Gastrocnemius medialis (tissue), 4 donors: ENCODE measurements at regions not wholly inside any gene's neighbourhood (a gene's known extent, or its start where the extent isn't known, plus 50 kb on each side); places are given as distances from the start of the nearest gene placed in this dataset.

Experiments
- ATAC-seq, 2 donors: fragments of 150-250 bp; one replicate each; pipeline ENCODE4 v1.9.1; 2016
- DNase-seq, 2 donors: peaks; one replicate each; pipeline ENCODE4 v3.0.0-alpha.2; 2019
- H3K27ac ChIP-seq, 4 donors: fragments of 200-600 bp; sonication (generic); 1 replicate in 1 of 4; 2 replicates in 3 of 4; pipeline ENCODE4 v1.5.1; 2016 to 2018; ENCODE audit warnings: mild to moderate bottlenecking in 2 of 4, moderate library complexity in 1 of 4
- H3K27me3 ChIP-seq, 3 donors: fragments of 200-600 bp; sonication (generic) in 2 of 3; 1 replicate in 1 of 3; 2 replicates in 2 of 3; pipeline versions ENCODE4 v1.5.1 to v1.6.0; 2016 to 2019; ENCODE audit warnings: mild to moderate bottlenecking in 1 of 3, moderate library complexity in 1 of 3
- H3K36me3 ChIP-seq, 2 donors: fragments of 200-600 bp; sonication (generic) in 1 of 2; one replicate each; pipeline ENCODE4 v1.5.1; 2017 to 2018
- H3K4me1 ChIP-seq, 2 donors: fragments of 200-600 bp; sonication (generic) in 1 of 2; one replicate each; pipeline ENCODE4 v1.5.1; 2016 to 2017; ENCODE audit warnings: mild to moderate bottlenecking in 2 of 2
- H3K4me3 ChIP-seq, 4 donors: fragments of 200-600 bp; sonication (generic) in 3 of 4; 1 replicate in 1 of 4; 2 replicates in 3 of 4; pipeline ENCODE4 v1.5.1; 2016 to 2019; ENCODE audit warnings: mild to moderate bottlenecking in 2 of 4
- H3K9me3 ChIP-seq, 3 donors: fragments of 200-600 bp; sonication (generic) in 2 of 3; 1 replicate in 1 of 3; 2 replicates in 2 of 3; pipeline ENCODE4 v1.5.1; 2016 to 2019
- POLR2A ChIP-seq, 2 donors: fragments of 450-650 bp; IDR thresholded peaks; one replicate each; pipeline ENCODE4 v1.6.1; 2017; ENCODE audit warnings: antibody characterized with exemption in 2 of 2, mild to moderate bottlenecking in 2 of 2, moderate library complexity in 2 of 2
- in situ Hi-C, 4 donors: fragments of 200-750 bp; cut with MboI; loops; one replicate each; pipeline versions ENCODE4 v1.15.0 to v1.8.0; 2017; ENCODE audit warnings: low sequenced_read_pairs in 4 of 4
- intact Hi-C: fragments of 100-400 bp; cut with DNase I; formaldehyde crosslinking; loops from one replicate; pipeline ENCODE4 v1.15.1; 2023; ENCODE audit warnings: low total_unique reads
- TF ChIP-seq, protein P1 (sequence below), 5 experiments: fragments of 450-650 bp in 3 of 5; fragments of 200-600 bp in 2 of 5; sonication (generic) in 2 of 5; IDR thresholded peaks in 4 of 5; conservative IDR thresholded peaks in 1 of 5; 1 replicate in 4 of 5; 2 replicates in 1 of 5; pipeline ENCODE4 v1.5.1; 2016 to 2019; ENCODE audit warnings: antibody characterized with exemption in 5 of 5, mild to moderate bottlenecking in 3 of 5, moderate library complexity in 3 of 5

DNA sequence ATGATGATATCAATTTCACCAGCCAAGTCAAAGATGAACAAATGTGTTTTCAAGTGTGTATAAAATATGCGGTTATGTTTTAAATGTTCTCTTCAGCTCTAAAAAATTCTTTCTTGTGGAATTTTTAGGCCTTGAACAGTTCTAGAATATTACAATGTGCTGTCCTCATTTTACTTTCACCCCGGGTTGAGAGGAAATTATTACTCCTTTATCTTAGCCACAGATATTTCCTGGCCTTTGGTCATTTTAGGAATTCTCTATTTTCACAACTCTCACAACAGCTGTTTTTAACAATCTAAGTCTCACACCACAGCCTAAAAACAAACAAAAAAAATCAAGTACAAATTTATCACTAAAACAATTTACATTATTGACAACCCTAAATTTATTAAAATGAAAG lies 112.2 kb upstream of the HGF start:
- Histone ChIP-seq H3K36me3 (no peaks in the 10 kb centered on the region), H3K4me1 (no peaks in the 10 kb centered on the region), H3K27ac (no peak overlapping the region), H3K9me3 (no peaks in the 10 kb centered on the region), H3K27me3 (no peaks in the 10 kb centered on the region), H3K4me3 (no peak overlapping the region)
- in situ Hi-C loops (no loop called here), intact Hi-C loops (no loop called here)
- TF ChIP-seq, protein P1, sequence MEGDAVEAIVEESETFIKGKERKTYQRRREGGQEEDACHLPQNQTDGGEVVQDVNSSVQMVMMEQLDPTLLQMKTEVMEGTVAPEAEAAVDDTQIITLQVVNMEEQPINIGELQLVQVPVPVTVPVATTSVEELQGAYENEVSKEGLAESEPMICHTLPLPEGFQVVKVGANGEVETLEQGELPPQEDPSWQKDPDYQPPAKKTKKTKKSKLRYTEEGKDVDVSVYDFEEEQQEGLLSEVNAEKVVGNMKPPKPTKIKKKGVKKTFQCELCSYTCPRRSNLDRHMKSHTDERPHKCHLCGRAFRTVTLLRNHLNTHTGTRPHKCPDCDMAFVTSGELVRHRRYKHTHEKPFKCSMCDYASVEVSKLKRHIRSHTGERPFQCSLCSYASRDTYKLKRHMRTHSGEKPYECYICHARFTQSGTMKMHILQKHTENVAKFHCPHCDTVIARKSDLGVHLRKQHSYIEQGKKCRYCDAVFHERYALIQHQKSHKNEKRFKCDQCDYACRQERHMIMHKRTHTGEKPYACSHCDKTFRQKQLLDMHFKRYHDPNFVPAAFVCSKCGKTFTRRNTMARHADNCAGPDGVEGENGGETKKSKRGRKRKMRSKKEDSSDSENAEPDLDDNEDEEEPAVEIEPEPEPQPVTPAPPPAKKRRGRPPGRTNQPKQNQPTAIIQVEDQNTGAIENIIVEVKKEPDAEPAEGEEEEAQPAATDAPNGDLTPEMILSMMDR (IDR thresholded peaks at IDR 0.05 in 4 of 5, conservative IDR thresholded peaks at IDR 0.05 in 1 of 5) = no peak
- no peak for TF ChIP-seq POLR2A (IDR thresholded peaks at IDR 0.05)
- DNase-seq (no peak), ATAC-seq (no peak)

DNA sequence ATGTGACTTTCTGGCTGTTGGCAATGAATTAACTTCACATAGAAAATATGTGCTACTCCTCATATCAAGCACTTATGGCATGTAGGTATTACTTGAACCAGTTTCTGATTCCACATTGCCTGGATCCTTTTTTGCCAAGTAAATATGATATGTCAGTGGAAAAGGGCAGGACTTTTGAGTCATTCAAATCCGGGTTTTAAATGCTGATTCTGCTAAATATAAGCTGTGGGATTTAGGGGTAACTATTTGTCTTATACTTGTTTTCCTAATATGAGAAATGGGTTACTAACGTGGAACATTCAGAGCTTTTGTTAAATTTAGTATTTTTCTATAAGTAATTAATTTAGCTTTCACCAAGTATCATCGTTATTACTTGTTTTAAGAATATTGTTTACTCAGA lies 108.0 kb upstream of the HGF start:
- intact Hi-C loops = no loop called here
- ATAC-seq = no peak
- in situ Hi-C loops = no loop called here
- no peak overlapping the region for H3K27ac ChIP-seq
- DNase-seq = no peak
- H3K9me3 ChIP-seq = no peaks in the 10 kb centered on the region
- H3K36me3 ChIP-seq = no peaks in the 10 kb centered on the region
- TF ChIP-seq, protein P1 (IDR thresholded peaks at IDR 0.05 in 4 of 5, conservative IDR thresholded peaks at IDR 0.05 in 1 of 5) = no peak
- no peak for TF ChIP-seq POLR2A (IDR thresholded peaks at IDR 0.05)
- no peaks in the 10 kb centered on the region for H3K4me1 ChIP-seq
- H3K27me3 ChIP-seq = no peaks in the 10 kb centered on the region
- H3K4me3 ChIP-seq = no peak overlapping the region

DNA sequence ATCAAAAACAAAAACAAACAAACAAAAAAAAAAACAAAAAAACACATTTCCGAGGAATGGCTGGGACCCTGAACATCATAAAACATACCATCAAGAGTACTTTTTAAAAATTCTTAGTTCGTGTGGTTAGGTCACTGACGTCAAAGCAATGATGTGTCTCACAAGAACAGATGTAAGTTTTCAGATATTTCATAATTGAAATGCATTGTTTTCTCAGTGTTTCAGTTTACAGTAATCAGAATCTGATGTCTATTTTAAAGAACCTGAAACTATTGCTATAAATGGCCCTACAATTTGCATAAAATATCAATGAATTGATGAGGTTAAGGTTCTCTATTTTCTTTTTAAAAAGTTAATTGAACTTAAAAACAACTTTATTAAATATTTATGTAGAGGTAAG lies 103.7 kb upstream of the HGF start:
- H3K4me1 ChIP-seq = no peaks in the 10 kb centered on the region
- DNase-seq = no peak
- no peaks in the 10 kb centered on the region for H3K27me3 ChIP-seq
- no peak overlapping the region for H3K4me3 ChIP-seq
- no peaks in the 10 kb centered on the region for H3K36me3 ChIP-seq
- H3K9me3 ChIP-seq = no peaks in the 10 kb centered on the region
- no peak for ATAC-seq
- no peak for TF ChIP-seq POLR2A (IDR thresholded peaks at IDR 0.05)
- TF ChIP-seq, protein P1 (IDR thresholded peaks at IDR 0.05 in 4 of 5, conservative IDR thresholded peaks at IDR 0.05 in 1 of 5) = no peak
- intact Hi-C loops = no loop called here
- H3K27ac ChIP-seq = no peak overlapping the region
- in situ Hi-C loops = no loop called here

DNA sequence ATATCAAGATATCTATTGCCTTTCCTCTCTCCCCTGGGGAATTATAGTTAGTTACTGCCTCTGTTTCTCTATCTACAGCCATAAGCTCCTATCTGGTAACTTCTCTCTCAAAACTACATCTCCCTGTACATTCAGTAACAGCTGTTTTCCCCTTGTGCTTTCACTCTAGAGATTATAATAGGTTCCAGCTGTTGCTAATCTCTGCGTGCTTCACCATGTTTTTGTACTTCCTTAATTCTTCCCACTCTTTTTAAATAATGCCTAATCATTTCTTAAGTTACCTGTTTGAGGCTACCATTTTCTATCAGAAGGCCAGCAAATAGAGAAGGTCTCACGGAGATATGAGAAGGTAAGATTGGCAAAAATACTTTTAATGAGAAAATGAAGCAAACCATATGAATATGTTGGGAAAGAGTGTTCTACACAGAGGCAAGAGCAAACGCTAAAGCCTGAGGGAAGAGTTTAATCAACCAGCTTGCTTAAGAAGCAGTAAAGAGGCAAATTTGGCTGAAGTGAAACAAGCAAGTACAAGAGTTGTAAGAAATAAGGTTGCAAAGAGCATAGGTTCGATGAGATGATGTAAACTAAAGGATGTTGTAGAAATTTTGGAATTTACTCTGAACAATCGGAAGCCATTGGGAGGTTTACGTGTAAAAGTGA lies 101.9 kb upstream of the HGF start:
- intact Hi-C loops = no loop called here

More for the DNA sequence above, 101.9 kb upstream of the HGF start:
- H3K36me3 ChIP-seq = no peaks in the 10 kb centered on the region
- in situ Hi-C loops = no loop called here
- H3K9me3 ChIP-seq = no peaks in the 10 kb centered on the region
- no peak for TF ChIP-seq POLR2A (IDR thresholded peaks at IDR 0.05)
- TF ChIP-seq, protein P1 (IDR thresholded peaks at IDR 0.05 in 4 of 5, conservative IDR thresholded peaks at IDR 0.05 in 1 of 5) = no peak
- ATAC-seq (no peak), DNase-seq (no peak)
- no peak overlapping the region for H3K4me3 ChIP-seq
- no peak overlapping the region for H3K27ac ChIP-seq
- no peaks in the 10 kb centered on the region for H3K27me3 ChIP-seq
- no peaks in the 10 kb centered on the region for H3K4me1 ChIP-seq
